ENCODE measurements at regions not wholly inside any gene's neighbourhood (a gene's known extent, or its start where the extent isn't known, plus 50 kb on each side); places are given as distances from the start of the nearest gene placed in this dataset.

GRCh38 chr11:28417601-28418323 lies 309.6 kb downstream of the METTL15 start:
- TF ChIP-seq CTCF (IDR thresholded peaks at IDR 0.05), result no peak

- no peak for TF ChIP-seq CTCF (IDR thresholded peaks at IDR 0.05)
These were observed 303.8 kb downstream of the METTL15 start for GRCh38 chr11:28412029-28412428.

DNA sequence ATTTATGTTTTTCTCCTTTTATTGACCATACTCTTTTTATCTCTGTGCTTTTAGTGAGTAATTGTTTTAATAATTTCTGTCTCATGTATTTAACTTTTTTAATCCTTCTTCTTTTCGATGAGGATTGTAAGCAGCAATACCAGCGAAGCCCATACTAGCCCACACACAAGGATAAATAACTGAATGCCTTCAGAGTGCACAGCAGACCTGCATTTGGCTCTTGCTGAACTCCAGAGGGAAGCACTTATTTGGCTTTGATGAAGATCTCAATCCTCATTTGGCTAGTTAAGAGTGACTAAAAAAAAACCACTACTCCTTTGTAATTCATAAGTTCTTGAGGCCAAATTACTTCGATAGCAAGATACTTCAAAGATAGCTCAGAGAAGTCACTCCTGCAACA lies 293.3 kb downstream of the METTL15 start:
- TF ChIP-seq CTCF (IDR thresholded peaks at IDR 0.05), result no peak

DNA sequence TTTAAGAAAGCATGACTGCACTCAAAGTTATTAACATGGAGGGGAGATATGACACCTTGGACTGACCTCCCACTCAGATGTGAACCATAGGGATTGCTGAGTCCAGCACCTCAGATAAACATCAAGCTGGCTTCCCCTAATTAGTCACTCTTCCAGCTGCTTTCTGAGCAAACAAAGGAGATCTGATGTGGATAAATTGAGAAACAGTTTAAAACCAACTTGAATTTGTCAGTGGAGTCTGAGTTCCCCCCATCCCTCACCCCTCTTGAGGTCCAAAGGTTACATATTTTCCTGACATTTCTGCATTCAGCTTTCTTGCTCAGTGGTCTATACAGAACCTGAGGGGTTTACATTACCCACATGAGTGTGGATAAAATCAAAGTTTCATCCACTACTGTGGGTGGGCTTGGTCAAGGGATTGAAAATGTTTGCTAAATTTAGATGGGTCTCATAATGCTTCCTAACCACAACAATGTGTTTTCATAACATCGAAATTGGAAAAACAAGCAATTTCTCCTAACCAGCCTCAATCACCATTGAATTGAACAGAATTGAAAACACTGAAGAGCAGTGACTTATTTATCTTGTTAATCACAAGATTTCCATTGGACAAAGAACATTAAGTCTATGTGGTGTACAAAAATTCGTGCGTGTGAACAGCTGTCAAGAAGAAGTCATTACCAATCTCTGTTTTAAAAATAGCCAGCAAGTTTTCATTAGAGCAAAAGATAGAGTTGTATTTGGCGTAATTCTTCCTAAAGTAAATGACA lies 292.3 kb downstream of the METTL15 start:
- TF ChIP-seq CTCF (IDR thresholded peaks at IDR 0.05), result no peak

- no peak for TF ChIP-seq CTCF (IDR thresholded peaks at IDR 0.05)
These were observed 285.2 kb downstream of the METTL15 start for GRCh38 chr11:28393348-28393747.

DNA sequence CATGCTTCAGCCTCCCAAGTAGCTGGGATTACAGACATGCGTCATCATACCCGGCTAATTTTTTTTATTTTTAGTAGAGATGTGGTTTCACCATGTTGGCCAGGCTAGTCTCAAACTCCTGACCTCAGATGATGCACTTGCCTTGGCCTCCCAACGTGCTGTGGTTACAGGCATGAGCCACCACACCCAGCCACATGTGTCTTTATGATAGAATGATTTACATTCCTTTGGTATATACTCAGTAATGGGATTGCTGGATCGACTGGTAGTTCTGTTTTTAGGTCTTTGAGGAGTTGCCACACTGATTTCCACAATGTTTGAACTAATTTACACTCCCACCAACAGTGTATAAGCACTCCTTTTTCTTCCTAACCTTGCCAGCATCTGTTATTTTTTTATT lies 276.2 kb downstream of the METTL15 start:
- no peak for TF ChIP-seq CTCF (IDR thresholded peaks at IDR 0.05)

DNA sequence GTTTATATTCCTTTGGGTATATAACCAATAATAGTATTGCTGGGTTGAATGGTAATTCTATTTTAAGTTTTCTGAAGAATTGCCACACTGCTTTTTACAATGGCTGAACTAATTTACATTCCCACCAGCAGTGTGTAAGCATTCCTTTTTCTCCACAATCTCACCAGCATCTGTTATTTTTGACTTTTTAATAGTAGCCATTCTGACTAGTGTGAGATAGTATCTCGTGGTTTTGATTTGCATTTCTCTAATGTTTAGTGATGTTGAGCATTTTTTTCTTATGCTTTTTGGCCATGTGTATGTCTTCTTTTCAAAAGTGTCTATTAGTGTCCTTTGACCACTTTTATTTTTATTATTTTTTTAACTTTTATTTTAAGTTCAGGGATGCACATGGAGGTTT lies 275.3 kb downstream of the METTL15 start:
- TF ChIP-seq CTCF (IDR thresholded peaks at IDR 0.05), result no peak

Data from LNCAP (cell line).